ENCODE measurements at regions not wholly inside any gene's neighbourhood (a gene's known extent, or its start where the extent isn't known, plus 50 kb on each side); places are given as distances from the start of the nearest gene placed in this dataset.

DNA sequence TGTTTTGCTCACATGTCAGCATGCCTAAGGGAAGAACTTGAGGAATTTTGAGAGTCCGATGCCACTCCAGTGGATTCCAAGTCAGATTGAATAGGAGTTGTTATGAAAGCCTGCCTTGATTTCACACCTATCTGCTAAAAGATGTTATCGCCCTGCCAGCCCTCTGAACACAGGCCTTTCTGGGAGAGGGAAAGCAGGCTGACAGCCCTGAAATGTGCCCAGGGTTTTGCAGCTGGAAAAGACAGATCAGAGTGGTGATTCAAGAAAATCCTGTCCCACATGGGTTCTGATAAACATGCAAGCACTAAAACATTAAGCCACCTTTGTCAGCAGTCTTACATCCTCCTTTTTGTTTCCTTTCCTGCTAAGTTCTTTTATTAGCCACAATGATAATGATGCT lies 1752.9 kb upstream of the CELF4 start:
- TF ChIP-seq ELK1 (IDR thresholded peaks at IDR 0.05; ENCODE audit: low read depth, low read length): no peak
- TF ChIP-seq, protein P1, sequence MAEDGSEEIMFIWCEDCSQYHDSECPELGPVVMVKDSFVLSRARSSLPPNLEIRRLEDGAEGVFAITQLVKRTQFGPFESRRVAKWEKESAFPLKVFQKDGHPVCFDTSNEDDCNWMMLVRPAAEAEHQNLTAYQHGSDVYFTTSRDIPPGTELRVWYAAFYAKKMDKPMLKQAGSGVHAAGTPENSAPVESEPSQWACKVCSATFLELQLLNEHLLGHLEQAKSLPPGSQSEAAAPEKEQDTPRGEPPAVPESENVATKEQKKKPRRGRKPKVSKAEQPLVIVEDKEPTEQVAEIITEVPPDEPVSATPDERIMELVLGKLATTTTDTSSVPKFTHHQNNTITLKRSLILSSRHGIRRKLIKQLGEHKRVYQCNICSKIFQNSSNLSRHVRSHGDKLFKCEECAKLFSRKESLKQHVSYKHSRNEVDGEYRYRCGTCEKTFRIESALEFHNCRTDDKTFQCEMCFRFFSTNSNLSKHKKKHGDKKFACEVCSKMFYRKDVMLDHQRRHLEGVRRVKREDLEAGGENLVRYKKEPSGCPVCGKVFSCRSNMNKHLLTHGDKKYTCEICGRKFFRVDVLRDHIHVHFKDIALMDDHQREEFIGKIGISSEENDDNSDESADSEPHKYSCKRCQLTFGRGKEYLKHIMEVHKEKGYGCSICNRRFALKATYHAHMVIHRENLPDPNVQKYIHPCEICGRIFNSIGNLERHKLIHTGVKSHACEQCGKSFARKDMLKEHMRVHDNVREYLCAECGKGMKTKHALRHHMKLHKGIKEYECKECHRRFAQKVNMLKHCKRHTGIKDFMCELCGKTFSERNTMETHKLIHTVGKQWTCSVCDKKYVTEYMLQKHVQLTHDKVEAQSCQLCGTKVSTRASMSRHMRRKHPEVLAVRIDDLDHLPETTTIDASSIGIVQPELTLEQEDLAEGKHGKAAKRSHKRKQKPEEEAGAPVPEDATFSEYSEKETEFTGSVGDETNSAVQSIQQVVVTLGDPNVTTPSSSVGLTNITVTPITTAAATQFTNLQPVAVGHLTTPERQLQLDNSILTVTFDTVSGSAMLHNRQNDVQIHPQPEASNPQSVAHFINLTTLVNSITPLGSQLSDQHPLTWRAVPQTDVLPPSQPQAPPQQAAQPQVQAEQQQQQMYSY (CRISPR knock-in tag; IDR thresholded peaks at IDR 0.05): no peak

Data from GM12878 (cell line).